ENCODE measurements at regions not wholly inside any gene's neighbourhood (a gene's known extent, or its start where the extent isn't known, plus 50 kb on each side); places are given as distances from the start of the nearest gene placed in this dataset.

DNA sequence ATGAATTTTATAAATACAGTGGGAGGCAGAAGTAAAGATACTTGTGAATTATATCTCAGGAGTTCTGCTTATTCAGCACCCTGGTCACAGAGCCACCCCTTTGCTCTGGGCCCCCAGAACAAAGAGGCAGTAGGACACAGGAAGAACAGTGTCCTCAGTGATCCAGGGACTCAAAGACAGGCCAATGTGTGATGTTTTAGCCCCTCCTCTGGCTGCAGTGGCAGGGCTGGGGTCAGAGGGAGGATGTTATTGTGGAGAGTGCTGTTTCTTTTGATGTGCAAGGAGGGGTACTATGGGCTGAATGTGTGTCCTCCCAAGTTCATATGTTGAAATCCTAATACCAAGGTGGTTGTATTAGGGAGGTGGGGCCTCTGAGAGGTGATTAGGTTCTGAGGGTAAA, 74.1 kb upstream of the MAP3K7 start:
- no peak for TF ChIP-seq POLR2A (IDR thresholded peaks at IDR 0.05)
- TF ChIP-seq, protein P1, sequence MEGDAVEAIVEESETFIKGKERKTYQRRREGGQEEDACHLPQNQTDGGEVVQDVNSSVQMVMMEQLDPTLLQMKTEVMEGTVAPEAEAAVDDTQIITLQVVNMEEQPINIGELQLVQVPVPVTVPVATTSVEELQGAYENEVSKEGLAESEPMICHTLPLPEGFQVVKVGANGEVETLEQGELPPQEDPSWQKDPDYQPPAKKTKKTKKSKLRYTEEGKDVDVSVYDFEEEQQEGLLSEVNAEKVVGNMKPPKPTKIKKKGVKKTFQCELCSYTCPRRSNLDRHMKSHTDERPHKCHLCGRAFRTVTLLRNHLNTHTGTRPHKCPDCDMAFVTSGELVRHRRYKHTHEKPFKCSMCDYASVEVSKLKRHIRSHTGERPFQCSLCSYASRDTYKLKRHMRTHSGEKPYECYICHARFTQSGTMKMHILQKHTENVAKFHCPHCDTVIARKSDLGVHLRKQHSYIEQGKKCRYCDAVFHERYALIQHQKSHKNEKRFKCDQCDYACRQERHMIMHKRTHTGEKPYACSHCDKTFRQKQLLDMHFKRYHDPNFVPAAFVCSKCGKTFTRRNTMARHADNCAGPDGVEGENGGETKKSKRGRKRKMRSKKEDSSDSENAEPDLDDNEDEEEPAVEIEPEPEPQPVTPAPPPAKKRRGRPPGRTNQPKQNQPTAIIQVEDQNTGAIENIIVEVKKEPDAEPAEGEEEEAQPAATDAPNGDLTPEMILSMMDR (IDR thresholded peaks at IDR 0.05) = no peak
